HEK293T (cell line): ENCODE measurements at regions not wholly inside any gene's neighbourhood (a gene's known extent, or its start where the extent isn't known, plus 50 kb on each side); places are given as distances from the start of the nearest gene placed in this dataset.

Experiments
- FOXM1 ChIP-seq: fragments of 450-650 bp; IDR thresholded peaks from 2 replicates; pipeline ENCODE4 v1.6.1; 2017; ENCODE audit warnings: mild to moderate bottlenecking, borderline replicate concordance
- NFRKB ChIP-seq: fragments of 450-650 bp; IDR thresholded peaks from 2 replicates; pipeline ENCODE4 v1.6.1; 2016; ENCODE audit warnings: mild to moderate bottlenecking, moderate library complexity
- PKNOX1 ChIP-seq: fragments of 450-650 bp; IDR thresholded peaks from 2 replicates; pipeline ENCODE4 v1.6.1; 2016
- SP1 ChIP-seq: fragments of 450-650 bp; IDR thresholded peaks from 2 replicates; pipeline ENCODE4 v1.6.1; 2017
- SUZ12 ChIP-seq: fragments of 450-650 bp; IDR thresholded peaks from 2 replicates; pipeline ENCODE4 v1.6.1; 2016; ENCODE audit warnings: mild to moderate bottlenecking

GRCh38 chr17:77819497-77819896 lies 139.0 kb upstream of the TNRC6C start:
- no peak for TF ChIP-seq SUZ12
- TF ChIP-seq PKNOX1, result no peak
- TF ChIP-seq NFRKB, result no peak
- TF ChIP-seq FOXM1, result no peak
- TF ChIP-seq SP1, result no peak
